ENCODE measurements at regions not wholly inside any gene's neighbourhood (a gene's known extent, or its start where the extent isn't known, plus 50 kb on each side); places are given as distances from the start of the nearest gene placed in this dataset.

DNA sequence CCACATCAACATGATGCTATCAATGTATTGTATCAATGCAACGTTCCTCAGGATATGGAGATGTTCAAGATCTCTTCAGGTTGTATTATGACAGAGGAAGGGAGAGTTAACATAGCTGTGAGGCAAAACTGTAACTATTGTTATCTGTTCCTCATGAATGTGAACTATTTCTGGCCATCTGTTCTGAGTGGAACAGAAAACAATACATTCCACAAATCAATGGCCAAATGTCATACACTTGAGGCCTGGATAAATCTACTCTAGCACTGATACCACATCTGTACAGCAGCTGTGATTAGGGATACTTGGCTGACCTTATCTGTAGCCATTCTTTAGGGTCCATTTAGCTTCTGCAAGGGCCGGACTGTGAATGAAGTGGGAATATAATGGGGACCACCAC lies 447.9 kb downstream of the IRS1 start:
- Mint-ChIP-seq H3K36me3 (ENCODE audit: insufficient read depth, unreplicated experiment) (no peaks in the 10 kb centered on the region), H3K27ac (ENCODE audit: unreplicated experiment) (no peak overlapping the region), H3K4me1 (ENCODE audit: low read depth, unreplicated experiment) (no peaks in the 10 kb centered on the region), H3K4me3 (ENCODE audit: low read depth, unreplicated experiment) (no peak overlapping the region), H3K9me3 (ENCODE audit: low read depth, unreplicated experiment) (peaks cover 6% of the 10 kb centered on the region), H3K27me3 (ENCODE audit: unreplicated experiment) (no peaks in the 10 kb centered on the region)
- intact Hi-C loops (cut with micrococcal nuclease; ENCODE audit: unreplicated experiment): no loop called here
- BruUV-seq (replicated peaks): no TSS peak
- CTCF ChIA-PET: interaction anchor here (0.6 kb wide), 1 partner anchor 9 kb away, joined by 3 read pairs; no protein-coding TSS in a partner anchor
- TF ChIP-seq, protein P1, sequence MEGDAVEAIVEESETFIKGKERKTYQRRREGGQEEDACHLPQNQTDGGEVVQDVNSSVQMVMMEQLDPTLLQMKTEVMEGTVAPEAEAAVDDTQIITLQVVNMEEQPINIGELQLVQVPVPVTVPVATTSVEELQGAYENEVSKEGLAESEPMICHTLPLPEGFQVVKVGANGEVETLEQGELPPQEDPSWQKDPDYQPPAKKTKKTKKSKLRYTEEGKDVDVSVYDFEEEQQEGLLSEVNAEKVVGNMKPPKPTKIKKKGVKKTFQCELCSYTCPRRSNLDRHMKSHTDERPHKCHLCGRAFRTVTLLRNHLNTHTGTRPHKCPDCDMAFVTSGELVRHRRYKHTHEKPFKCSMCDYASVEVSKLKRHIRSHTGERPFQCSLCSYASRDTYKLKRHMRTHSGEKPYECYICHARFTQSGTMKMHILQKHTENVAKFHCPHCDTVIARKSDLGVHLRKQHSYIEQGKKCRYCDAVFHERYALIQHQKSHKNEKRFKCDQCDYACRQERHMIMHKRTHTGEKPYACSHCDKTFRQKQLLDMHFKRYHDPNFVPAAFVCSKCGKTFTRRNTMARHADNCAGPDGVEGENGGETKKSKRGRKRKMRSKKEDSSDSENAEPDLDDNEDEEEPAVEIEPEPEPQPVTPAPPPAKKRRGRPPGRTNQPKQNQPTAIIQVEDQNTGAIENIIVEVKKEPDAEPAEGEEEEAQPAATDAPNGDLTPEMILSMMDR (IDR thresholded peaks at IDR 0.05; ENCODE audit: unreplicated experiment): no peak
- no peak for DNase-seq

DNA sequence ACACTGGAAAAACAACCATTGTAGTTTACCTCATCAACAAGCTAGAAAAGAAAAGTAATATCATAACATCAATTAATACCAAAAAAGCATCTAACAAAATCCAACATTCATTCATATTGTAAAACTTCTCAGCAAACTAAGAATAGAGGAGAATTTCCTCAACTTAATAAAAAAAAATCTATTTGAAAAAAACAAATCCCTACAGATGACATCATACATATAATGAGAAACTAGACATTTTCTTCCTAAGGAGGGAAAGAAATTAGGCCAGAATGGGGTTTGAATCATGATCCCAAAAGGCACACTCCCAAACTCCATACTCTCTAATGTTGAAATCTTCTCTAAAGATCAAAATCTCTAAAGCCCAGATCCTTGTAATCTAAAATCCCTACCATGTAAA lies 460.0 kb downstream of the IRS1 start:
- no peak for DNase-seq
- intact Hi-C loops (cut with micrococcal nuclease; ENCODE audit: unreplicated experiment): no loop called here
- H3K36me3 Mint-ChIP-seq (ENCODE audit: insufficient read depth, unreplicated experiment): no peaks in the 10 kb centered on the region
- H3K9me3 Mint-ChIP-seq (ENCODE audit: low read depth, unreplicated experiment): no peaks in the 10 kb centered on the region
- BruUV-seq (replicated peaks): no TSS peak
- H3K4me1 Mint-ChIP-seq (ENCODE audit: low read depth, unreplicated experiment): peaks cover 29% of the 10 kb centered on the region
- H3K4me3 Mint-ChIP-seq (ENCODE audit: low read depth, unreplicated experiment): no peak overlapping the region
- no peak overlapping the region for H3K27ac Mint-ChIP-seq (ENCODE audit: unreplicated experiment)
- TF ChIP-seq, protein P1 (IDR thresholded peaks at IDR 0.05; ENCODE audit: unreplicated experiment): no peak
- H3K27me3 Mint-ChIP-seq (ENCODE audit: unreplicated experiment): no peaks in the 10 kb centered on the region
- CTCF ChIA-PET: interaction anchor here (1.0 kb wide), 1 partner anchor 52 kb away, joined by 3 read pairs; no protein-coding TSS in a partner anchor

DNA sequence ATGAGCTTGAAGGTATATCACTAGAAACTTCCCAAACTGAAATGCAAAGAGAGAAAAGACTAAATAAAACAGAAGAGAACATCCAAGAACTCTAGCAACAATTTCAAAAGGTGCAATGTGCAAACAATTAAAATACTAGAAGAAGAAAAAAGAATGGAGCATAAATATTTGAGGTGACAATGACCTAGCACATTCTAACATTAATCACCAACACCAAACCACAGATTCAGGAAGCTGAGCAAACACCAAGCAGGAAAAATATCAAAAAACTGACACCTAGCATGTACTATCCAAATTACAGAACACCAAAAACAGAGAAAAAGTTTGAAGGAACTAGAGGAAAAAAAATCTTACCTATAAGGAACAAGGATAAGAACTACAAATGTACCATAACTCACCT lies 460.8 kb downstream of the IRS1 start:
- Mint-ChIP-seq H3K4me1 (ENCODE audit: low read depth, unreplicated experiment) (peaks cover 29% of the 10 kb centered on the region), H3K27ac (ENCODE audit: unreplicated experiment) (peak overlapping the region; percentile 1), H3K9me3 (ENCODE audit: low read depth, unreplicated experiment) (no peaks in the 10 kb centered on the region), H3K4me3 (ENCODE audit: low read depth, unreplicated experiment) (no peak overlapping the region), H3K27me3 (ENCODE audit: unreplicated experiment) (no peaks in the 10 kb centered on the region), H3K36me3 (ENCODE audit: insufficient read depth, unreplicated experiment) (no peaks in the 10 kb centered on the region)
- no peak for DNase-seq
- no TSS peak for BruUV-seq (replicated peaks)
- TF ChIP-seq, protein P1 (IDR thresholded peaks at IDR 0.05; ENCODE audit: unreplicated experiment): no peak
- intact Hi-C loops (cut with micrococcal nuclease; ENCODE audit: unreplicated experiment): no loop called here
- CTCF ChIA-PET: interaction anchor here (1.0 kb wide), 1 partner anchor 53 kb away, joined by 3 read pairs; no protein-coding TSS in a partner anchor

DNA sequence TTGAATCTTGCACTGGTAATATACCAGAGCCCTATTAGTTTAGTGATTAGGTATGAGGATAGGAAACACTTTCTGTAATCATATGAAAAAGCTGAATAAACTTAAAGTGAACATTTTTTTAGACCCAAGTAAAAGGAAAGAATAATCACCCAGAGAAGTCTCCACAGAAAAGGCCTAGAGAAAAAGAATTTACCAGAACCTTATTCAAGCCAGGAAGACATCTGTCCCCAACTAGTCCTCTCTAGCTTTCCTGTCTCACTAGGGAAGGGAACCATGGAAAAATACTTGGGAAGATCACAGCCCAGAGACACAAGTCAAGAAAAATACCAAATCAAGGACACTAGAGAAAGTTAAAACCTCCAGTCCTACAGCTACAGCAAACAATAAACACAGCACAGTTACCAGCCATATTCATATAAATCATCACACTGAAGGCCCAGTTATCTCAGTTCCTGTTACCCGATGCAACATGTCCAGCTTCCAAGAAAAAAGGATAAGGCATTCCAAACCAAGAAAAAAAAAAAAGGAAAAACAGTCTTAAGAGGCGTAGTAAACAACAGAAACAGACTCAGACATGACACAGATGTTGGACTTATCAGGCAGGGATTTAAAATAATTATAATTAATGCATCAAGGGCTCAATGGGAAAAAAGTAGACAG lies 461.5 kb downstream of the IRS1 start:
- Mint-ChIP-seq H3K27ac (ENCODE audit: unreplicated experiment) (peak overlapping the region; percentile 24), H3K4me3 (ENCODE audit: low read depth, unreplicated experiment) (no peak overlapping the region), H3K4me1 (ENCODE audit: low read depth, unreplicated experiment) (peaks cover 29% of the 10 kb centered on the region), H3K9me3 (ENCODE audit: low read depth, unreplicated experiment) (no peaks in the 10 kb centered on the region), H3K27me3 (ENCODE audit: unreplicated experiment) (no peaks in the 10 kb centered on the region), H3K36me3 (ENCODE audit: insufficient read depth, unreplicated experiment) (no peaks in the 10 kb centered on the region)
- no TSS peak for BruUV-seq (replicated peaks)
- CTCF ChIA-PET: no interaction called here
- intact Hi-C loops (cut with micrococcal nuclease; ENCODE audit: unreplicated experiment): no loop called here
- TF ChIP-seq, protein P1 (IDR thresholded peaks at IDR 0.05; ENCODE audit: unreplicated experiment): no peak
- DNase-seq: no peak

Measured in Calu3 (cell line).